ENCODE measurements at regions not wholly inside any gene's neighbourhood (a gene's known extent, or its start where the extent isn't known, plus 50 kb on each side); places are given as distances from the start of the nearest gene placed in this dataset.

DNA sequence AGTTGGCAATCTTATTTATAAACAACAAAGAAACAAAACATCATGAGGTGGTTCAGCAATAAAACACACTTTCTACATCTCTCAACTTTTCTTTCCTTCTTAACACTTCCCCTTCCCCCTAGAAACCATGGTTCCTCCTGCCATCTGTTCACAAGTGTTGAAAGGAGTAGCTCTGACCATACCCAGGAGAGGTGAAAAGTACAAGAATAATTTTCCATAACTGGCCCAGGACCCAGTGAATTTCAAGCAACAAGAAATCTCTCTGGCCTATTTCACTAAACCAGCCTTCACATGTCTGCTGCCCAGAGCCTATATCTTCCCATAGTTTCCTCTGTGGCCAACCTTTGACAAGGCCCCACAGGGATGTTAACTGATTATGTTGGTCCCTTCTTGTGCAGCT lies 98.2 kb upstream of the CEP126 start (continued):
- TF ChIP-seq, protein P1, sequence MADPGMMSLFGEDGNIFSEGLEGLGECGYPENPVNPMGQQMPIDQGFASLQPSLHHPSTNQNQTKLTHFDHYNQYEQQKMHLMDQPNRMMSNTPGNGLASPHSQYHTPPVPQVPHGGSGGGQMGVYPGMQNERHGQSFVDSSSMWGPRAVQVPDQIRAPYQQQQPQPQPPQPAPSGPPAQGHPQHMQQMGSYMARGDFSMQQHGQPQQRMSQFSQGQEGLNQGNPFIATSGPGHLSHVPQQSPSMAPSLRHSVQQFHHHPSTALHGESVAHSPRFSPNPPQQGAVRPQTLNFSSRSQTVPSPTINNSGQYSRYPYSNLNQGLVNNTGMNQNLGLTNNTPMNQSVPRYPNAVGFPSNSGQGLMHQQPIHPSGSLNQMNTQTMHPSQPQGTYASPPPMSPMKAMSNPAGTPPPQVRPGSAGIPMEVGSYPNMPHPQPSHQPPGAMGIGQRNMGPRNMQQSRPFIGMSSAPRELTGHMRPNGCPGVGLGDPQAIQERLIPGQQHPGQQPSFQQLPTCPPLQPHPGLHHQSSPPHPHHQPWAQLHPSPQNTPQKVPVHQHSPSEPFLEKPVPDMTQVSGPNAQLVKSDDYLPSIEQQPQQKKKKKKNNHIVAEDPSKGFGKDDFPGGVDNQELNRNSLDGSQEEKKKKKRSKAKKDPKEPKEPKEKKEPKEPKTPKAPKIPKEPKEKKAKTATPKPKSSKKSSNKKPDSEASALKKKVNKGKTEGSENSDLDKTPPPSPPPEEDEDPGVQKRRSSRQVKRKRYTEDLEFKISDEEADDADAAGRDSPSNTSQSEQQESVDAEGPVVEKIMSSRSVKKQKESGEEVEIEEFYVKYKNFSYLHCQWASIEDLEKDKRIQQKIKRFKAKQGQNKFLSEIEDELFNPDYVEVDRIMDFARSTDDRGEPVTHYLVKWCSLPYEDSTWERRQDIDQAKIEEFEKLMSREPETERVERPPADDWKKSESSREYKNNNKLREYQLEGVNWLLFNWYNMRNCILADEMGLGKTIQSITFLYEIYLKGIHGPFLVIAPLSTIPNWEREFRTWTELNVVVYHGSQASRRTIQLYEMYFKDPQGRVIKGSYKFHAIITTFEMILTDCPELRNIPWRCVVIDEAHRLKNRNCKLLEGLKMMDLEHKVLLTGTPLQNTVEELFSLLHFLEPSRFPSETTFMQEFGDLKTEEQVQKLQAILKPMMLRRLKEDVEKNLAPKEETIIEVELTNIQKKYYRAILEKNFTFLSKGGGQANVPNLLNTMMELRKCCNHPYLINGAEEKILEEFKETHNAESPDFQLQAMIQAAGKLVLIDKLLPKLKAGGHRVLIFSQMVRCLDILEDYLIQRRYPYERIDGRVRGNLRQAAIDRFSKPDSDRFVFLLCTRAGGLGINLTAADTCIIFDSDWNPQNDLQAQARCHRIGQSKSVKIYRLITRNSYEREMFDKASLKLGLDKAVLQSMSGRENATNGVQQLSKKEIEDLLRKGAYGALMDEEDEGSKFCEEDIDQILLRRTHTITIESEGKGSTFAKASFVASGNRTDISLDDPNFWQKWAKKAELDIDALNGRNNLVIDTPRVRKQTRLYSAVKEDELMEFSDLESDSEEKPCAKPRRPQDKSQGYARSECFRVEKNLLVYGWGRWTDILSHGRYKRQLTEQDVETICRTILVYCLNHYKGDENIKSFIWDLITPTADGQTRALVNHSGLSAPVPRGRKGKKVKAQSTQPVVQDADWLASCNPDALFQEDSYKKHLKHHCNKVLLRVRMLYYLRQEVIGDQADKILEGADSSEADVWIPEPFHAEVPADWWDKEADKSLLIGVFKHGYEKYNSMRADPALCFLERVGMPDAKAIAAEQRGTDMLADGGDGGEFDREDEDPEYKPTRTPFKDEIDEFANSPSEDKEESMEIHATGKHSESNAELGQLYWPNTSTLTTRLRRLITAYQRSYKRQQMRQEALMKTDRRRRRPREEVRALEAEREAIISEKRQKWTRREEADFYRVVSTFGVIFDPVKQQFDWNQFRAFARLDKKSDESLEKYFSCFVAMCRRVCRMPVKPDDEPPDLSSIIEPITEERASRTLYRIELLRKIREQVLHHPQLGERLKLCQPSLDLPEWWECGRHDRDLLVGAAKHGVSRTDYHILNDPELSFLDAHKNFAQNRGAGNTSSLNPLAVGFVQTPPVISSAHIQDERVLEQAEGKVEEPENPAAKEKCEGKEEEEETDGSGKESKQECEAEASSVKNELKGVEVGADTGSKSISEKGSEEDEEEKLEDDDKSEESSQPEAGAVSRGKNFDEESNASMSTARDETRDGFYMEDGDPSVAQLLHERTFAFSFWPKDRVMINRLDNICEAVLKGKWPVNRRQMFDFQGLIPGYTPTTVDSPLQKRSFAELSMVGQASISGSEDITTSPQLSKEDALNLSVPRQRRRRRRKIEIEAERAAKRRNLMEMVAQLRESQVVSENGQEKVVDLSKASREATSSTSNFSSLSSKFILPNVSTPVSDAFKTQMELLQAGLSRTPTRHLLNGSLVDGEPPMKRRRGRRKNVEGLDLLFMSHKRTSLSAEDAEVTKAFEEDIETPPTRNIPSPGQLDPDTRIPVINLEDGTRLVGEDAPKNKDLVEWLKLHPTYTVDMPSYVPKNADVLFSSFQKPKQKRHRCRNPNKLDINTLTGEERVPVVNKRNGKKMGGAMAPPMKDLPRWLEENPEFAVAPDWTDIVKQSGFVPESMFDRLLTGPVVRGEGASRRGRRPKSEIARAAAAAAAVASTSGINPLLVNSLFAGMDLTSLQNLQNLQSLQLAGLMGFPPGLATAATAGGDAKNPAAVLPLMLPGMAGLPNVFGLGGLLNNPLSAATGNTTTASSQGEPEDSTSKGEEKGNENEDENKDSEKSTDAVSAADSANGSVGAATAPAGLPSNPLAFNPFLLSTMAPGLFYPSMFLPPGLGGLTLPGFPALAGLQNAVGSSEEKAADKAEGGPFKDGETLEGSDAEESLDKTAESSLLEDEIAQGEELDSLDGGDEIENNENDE (IDR thresholded peaks at IDR 0.05; ENCODE audit: insufficient replicate concordance, low read length) = no peak
- no peak for TF ChIP-seq TAF7 (optimal IDR thresholded peaks at IDR 0.05; ENCODE audit: borderline replicate concordance, low read depth, low read length)
- TF ChIP-seq CTBP2 (IDR thresholded peaks at IDR 0.05; ENCODE audit: borderline replicate concordance, insufficient read depth, insufficient read length, low read length) = no peak
- no peak for TF ChIP-seq POLR2A (IDR thresholded peaks at IDR 0.05; ENCODE audit: control extremely low read depth in 1 of 2, low read depth in 2 of 2, low read length in 2 of 2)
- TF ChIP-seq EZH2 (IDR thresholded peaks at IDR 0.05; ENCODE audit: low read depth, low read length, severe bottlenecking) = no peak
- TF ChIP-seq NANOG (IDR thresholded peaks at IDR 0.05; ENCODE audit: insufficient read depth, low read depth, low read length, poor library complexity, severe bottlenecking) = no peak
